PC-9 (cell line): ENCODE measurements at regions not wholly inside any gene's neighbourhood (a gene's known extent, or its start where the extent isn't known, plus 50 kb on each side); places are given as distances from the start of the nearest gene placed in this dataset.

Experiments
- BruUV-seq: library from RNA; stranded (reverse); fragments of 400-500 nt; replicated peaks from 2 replicates; lab custom pipeline; 2021; lab: Mats Ljungman, UMichigan
- CTCF ChIA-PET: fragments of 300-600 bp; sonication (Branson Sonifier 250); formaldehyde crosslinking; loops from one replicate; lab custom pipeline; 2022; ENCODE audit warnings: antibody characterized with exemption; lab: Charles Lee
- POLR2A ChIA-PET: fragments of 300-600 bp; sonication (Branson Sonifier 250); formaldehyde crosslinking; loops from one replicate; lab custom pipeline; 2022; ENCODE audit warnings: antibody characterized with exemption; ENCODE audit not compliant: unreplicated experiment; lab: Charles Lee
- DNase-seq, 2 experiments: peaks; one replicate each; pipeline versions ENCODE4 v3.0.0 to v3.0.0-alpha.2; 2015 to 2022; ENCODE audit warnings: mixed read lengths in 1 of 2
- H2AFZ ChIP-seq: fragments of 200-600 bp; sonication (generic); 2 replicates; pipeline ENCODE4 v1.8.1; 2017; ENCODE audit warnings: antibody characterized with exemption
- H3F3A ChIP-seq: fragments of 200-600 bp; sonication (generic); 2 replicates; pipeline ENCODE4 v1.8.1; 2017; ENCODE audit warnings: antibody characterized with exemption, mild to moderate bottlenecking, low read depth; ENCODE audit not compliant: insufficient read depth
- H3K27ac ChIP-seq: fragments of 200-600 bp; sonication (generic); 2 replicates; pipeline ENCODE4 v1.6.1; 2016; ENCODE audit warnings: mixed run types
- H3K27me3 ChIP-seq: fragments of 200-600 bp; sonication (generic); 2 replicates; pipeline ENCODE4 v1.6.1; 2016; ENCODE audit warnings: low read depth, mixed run types; ENCODE audit not compliant: insufficient read depth
- H3K36me3 ChIP-seq: fragments of 200-600 bp; sonication (generic); 2 replicates; pipeline ENCODE4 v1.6.1; 2016; ENCODE audit warnings: low read depth, mixed run types
- H3K4me1 ChIP-seq: fragments of 200-600 bp; sonication (generic); replicated peaks from 2 replicates; pipeline ENCODE4 v1.6.1; 2016; ENCODE audit warnings: mixed run types; ENCODE audit not compliant: insufficient read depth
- H3K4me2 ChIP-seq: fragments of 200-600 bp; sonication (generic); 2 replicates; pipeline ENCODE4 v1.6.1; 2017; ENCODE audit warnings: mixed run types
- H3K4me3 ChIP-seq: fragments of 200-600 bp; sonication (generic); 2 replicates; pipeline ENCODE4 v1.6.1; 2016; ENCODE audit warnings: mixed run types
- H3K79me2 ChIP-seq: fragments of 200-600 bp; sonication (generic); 2 replicates; pipeline ENCODE4 v1.6.1; 2017; ENCODE audit warnings: low read depth, mixed run types
- H3K9me2 ChIP-seq: fragments of 200-600 bp; sonication (generic); 2 replicates; pipeline ENCODE4 v1.8.1; 2017; ENCODE audit warnings: mild to moderate bottlenecking; ENCODE audit not compliant: insufficient read depth
- H3K9me3 ChIP-seq: fragments of 200-600 bp; sonication (generic); 2 replicates; pipeline ENCODE4 v1.8.1; 2016; ENCODE audit warnings: low read depth; ENCODE audit not compliant: insufficient read depth
- H4K20me1 ChIP-seq: fragments of 200-600 bp; sonication (generic); 2 replicates; pipeline ENCODE4 v1.8.1; 2017; ENCODE audit not compliant: insufficient read depth
- EZH2 ChIP-seq: fragments of 200-600 bp; sonication (generic); IDR thresholded peaks from 2 replicates; pipeline ENCODE4 v1.8.0; 2017; ENCODE audit warnings: antibody characterized with exemption, low read depth
- intact Hi-C: fragments of 100-400 bp; cut with micrococcal nuclease; formaldehyde crosslinking; loops from one replicate; pipeline ENCODE4 v1.10.0; 2022; ENCODE audit not compliant: unreplicated experiment
- TF ChIP-seq, protein P1 (sequence below): fragments of 200-600 bp; sonication (generic); conservative IDR thresholded peaks from 2 replicates; pipeline ENCODE4 v1.6.1; 2017; ENCODE audit warnings: mixed run types, antibody characterized with exemption, mild to moderate bottlenecking, moderate library complexity

- POLR2A ChIA-PET: no interaction called here
Measured at GRCh38 chrX:68942104-68942503, 113.3 kb downstream of the EFNB1 start.

DNA sequence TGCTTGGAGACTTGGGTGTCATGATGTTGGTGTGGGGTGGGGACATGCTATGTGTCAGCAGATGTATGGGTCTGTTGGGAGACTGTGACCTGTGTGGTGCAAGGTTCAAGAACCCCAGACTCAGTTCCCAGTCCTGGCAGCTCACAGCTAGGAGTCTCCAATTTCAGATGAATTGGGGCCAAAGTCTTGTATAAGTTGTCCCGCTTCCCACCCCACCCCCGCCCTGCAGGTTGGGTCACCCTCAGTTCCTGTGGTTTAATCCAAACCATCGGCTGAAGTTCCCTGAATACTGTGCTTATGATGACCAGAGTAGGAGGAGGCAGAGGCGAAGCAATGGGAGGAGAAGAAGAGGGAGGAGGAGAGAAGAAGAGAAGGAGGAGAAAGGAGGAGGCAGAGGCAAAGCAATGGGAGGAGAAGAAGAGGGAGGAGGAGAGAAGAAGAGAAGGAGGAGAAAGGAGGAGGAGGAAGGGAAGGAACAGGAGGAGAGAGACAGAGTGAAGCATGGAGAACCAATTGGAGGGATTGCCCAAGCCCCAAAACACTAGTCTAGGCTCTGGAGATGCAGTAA, 112.6 kb downstream of the EFNB1 start:
- Histone ChIP-seq H2AFZ (no peak overlapping the region), H3K79me2 (no peaks in the 10 kb centered on the region), H4K20me1 (no peaks in the 10 kb centered on the region), H3K4me2 (no peak overlapping the region), H3K9me2 (no peaks in the 10 kb centered on the region), H3F3A (no peaks in the 10 kb centered on the region), H3K4me1 (peaks cover 10% of the 10 kb centered on the region; the same call in 1 of the 2 replicates), H3K27ac (no peak overlapping the region), H3K4me3 (no peak overlapping the region), H3K36me3 (no peaks in the 10 kb centered on the region), H3K27me3 (no peaks in the 10 kb centered on the region), H3K9me3 (no peaks in the 10 kb centered on the region)
- intact Hi-C loops: no loop called here
- CTCF ChIA-PET: no interaction called here
- DNase-seq: no peak
- POLR2A ChIA-PET: no interaction called here
- TF ChIP-seq EZH2: no peak
- TF ChIP-seq, protein P1, sequence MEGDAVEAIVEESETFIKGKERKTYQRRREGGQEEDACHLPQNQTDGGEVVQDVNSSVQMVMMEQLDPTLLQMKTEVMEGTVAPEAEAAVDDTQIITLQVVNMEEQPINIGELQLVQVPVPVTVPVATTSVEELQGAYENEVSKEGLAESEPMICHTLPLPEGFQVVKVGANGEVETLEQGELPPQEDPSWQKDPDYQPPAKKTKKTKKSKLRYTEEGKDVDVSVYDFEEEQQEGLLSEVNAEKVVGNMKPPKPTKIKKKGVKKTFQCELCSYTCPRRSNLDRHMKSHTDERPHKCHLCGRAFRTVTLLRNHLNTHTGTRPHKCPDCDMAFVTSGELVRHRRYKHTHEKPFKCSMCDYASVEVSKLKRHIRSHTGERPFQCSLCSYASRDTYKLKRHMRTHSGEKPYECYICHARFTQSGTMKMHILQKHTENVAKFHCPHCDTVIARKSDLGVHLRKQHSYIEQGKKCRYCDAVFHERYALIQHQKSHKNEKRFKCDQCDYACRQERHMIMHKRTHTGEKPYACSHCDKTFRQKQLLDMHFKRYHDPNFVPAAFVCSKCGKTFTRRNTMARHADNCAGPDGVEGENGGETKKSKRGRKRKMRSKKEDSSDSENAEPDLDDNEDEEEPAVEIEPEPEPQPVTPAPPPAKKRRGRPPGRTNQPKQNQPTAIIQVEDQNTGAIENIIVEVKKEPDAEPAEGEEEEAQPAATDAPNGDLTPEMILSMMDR: no peak
- no TSS peak for BruUV-seq

More at GRCh38 chrX:68942104-68942503, 113.3 kb downstream of the EFNB1 start:
- Histone ChIP-seq H3K4me2 (no peak overlapping the region), H2AFZ (no peak overlapping the region), H3K4me3 (no peak overlapping the region), H3K36me3 (no peaks in the 10 kb centered on the region), H3K9me3 (no peaks in the 10 kb centered on the region), H3K27me3 (no peaks in the 10 kb centered on the region), H3F3A (no peaks in the 10 kb centered on the region), H3K79me2 (no peaks in the 10 kb centered on the region), H3K4me1 (peaks cover 10% of the 10 kb centered on the region; the same call in 1 of the 2 replicates), H3K9me2 (no peaks in the 10 kb centered on the region), H3K27ac (no peak overlapping the region), H4K20me1 (no peaks in the 10 kb centered on the region)
- DNase-seq: no peak
- TF ChIP-seq, protein P1: no peak
- no peak for TF ChIP-seq EZH2
- no TSS peak for BruUV-seq
- CTCF ChIA-PET: no interaction called here
- intact Hi-C loops: no loop called here

DNA sequence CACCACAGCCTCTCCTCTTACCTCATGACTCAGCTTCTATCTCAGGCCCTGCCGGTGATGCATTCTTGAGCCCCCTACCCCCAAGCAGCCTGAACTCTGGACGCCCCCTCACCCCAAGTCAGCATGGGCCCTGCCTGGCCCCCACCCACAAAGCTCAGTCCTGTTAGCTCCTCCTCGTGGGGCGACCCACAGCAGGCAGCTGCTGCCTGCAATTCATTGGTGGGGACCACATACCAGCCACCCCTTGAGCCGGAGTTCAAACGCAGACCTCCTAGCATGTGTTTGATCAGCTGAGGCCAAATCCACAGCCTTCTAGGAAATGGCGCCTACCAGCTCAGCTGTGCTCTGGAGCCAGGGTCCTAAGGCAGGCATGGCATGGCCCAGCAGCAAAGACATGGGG, 111.8 kb downstream of the EFNB1 start:
- Histone ChIP-seq H3K9me3 (no peaks in the 10 kb centered on the region), H3K4me1 (peaks cover 6% of the 10 kb centered on the region; the same call in 1 of the 2 replicates), H3K36me3 (no peaks in the 10 kb centered on the region), H3K27me3 (no peaks in the 10 kb centered on the region), H3K4me3 (no peak overlapping the region), H2AFZ (no peak overlapping the region), H3K4me2 (no peak overlapping the region), H4K20me1 (no peaks in the 10 kb centered on the region), H3K79me2 (no peaks in the 10 kb centered on the region), H3K27ac (no peak overlapping the region), H3F3A (no peaks in the 10 kb centered on the region), H3K9me2 (no peaks in the 10 kb centered on the region)
- DNase-seq: no peak
- CTCF ChIA-PET: no interaction called here
- no TSS peak for BruUV-seq
- intact Hi-C loops: no loop called here
- POLR2A ChIA-PET: no interaction called here
- TF ChIP-seq, protein P1: no peak
- no peak for TF ChIP-seq EZH2
